SK-N-MC (cell line): ENCODE measurements at regions not wholly inside any gene's neighbourhood (a gene's known extent, or its start where the extent isn't known, plus 50 kb on each side); places are given as distances from the start of the nearest gene placed in this dataset.

ENCODE experiments used
- DNase-seq: peaks from one replicate; pipeline ENCODE4 v3.0.0-alpha.2; 2011; ENCODE audit warnings: low read depth, low spot score
- H3K27ac ChIP-seq: fragments of 200-600 bp; sonication (generic); 2 replicates; pipeline ENCODE4 v1.5.1; 2016; ENCODE audit warnings: mixed run types
- H3K36me3 ChIP-seq: fragments of 200-600 bp; sonication (generic); 2 replicates; pipeline ENCODE4 v1.6.1; 2017; ENCODE audit warnings: antibody characterized with exemption, low read length, mixed read lengths; ENCODE audit not compliant: insufficient read depth
- H3K4me3 ChIP-seq: fragments of 200-600 bp; sonication (generic); 2 replicates; pipeline ENCODE4 v1.5.1; 2016
- H3K9ac ChIP-seq: fragments of 200-600 bp; sonication (generic); 2 replicates; pipeline ENCODE4 v1.8.0; 2017; ENCODE audit warnings: mixed run types, mixed read lengths; ENCODE audit not compliant: insufficient read length
- H3K9me3 ChIP-seq: fragments of 200-600 bp; sonication (generic); 2 replicates; pipeline ENCODE4 v1.6.1; 2017; ENCODE audit warnings: low read depth, mild to moderate bottlenecking, antibody characterized with exemption, low read length, moderate library complexity, mixed read lengths
- EZH2 ChIP-seq: fragments of 200-600 bp; sonication (generic); IDR thresholded peaks from one replicate; pipeline ENCODE4 v1.6.1; 2017; ENCODE audit warnings: antibody characterized with exemption
- FOXP2 ChIP-seq: optimal IDR thresholded peaks from 2 replicates; pipeline ENCODE3; 2011; ENCODE audit warnings: mild to moderate bottlenecking, moderate library complexity; ENCODE audit not compliant: insufficient read depth; ENCODE audit errors: extremely low read length, control extremely low read depth
- POLR2AphosphoS5 ChIP-seq: IDR thresholded peaks from 2 replicates; pipeline ENCODE4 v1.6.1; 2012; ENCODE audit warnings: mild to moderate bottlenecking, low read depth, low read length, borderline replicate concordance

GRCh38 chr4:8783736-8784135 lies 87.9 kb downstream of the HMX1 start:
- Histone ChIP-seq H3K4me3 (no peak overlapping the region), H3K27ac (no peak overlapping the region), H3K9me3 (no peaks in the 10 kb centered on the region), H3K9ac (no peak overlapping the region), H3K36me3 (no peaks in the 10 kb centered on the region)
- no peak for DNase-seq
- TF ChIP-seq POLR2AphosphoS5 (no peak), EZH2 (no peak), FOXP2 (no peak)

GRCh38 chr4:8782135-8782534 lies 89.5 kb downstream of the HMX1 start:
- TF ChIP-seq EZH2: no peak
- TF ChIP-seq FOXP2: no peak
- no peak for TF ChIP-seq POLR2AphosphoS5
- DNase-seq: no peak
- no peaks in the 10 kb centered on the region for H3K36me3 ChIP-seq
- H3K9ac ChIP-seq: no peak overlapping the region
- H3K27ac ChIP-seq: no peak overlapping the region
- H3K9me3 ChIP-seq: no peaks in the 10 kb centered on the region
- no peak overlapping the region for H3K4me3 ChIP-seq

- H3K36me3 ChIP-seq: no peaks in the 10 kb centered on the region
- no peak overlapping the region for H3K4me3 ChIP-seq
- no peak overlapping the region for H3K9ac ChIP-seq
- no peak overlapping the region for H3K27ac ChIP-seq
- H3K9me3 ChIP-seq: no peaks in the 10 kb centered on the region
- TF ChIP-seq POLR2AphosphoS5 (no peak), FOXP2 (no peak), EZH2 (no peak)
- no peak for DNase-seq
Measured at GRCh38 chr4:8781641-8782040, 90.0 kb downstream of the HMX1 start.

- no peak for DNase-seq
- no peaks in the 10 kb centered on the region for H3K9me3 ChIP-seq
- no peak for TF ChIP-seq POLR2AphosphoS5
- no peak for TF ChIP-seq FOXP2
- TF ChIP-seq EZH2: no peak
- H3K27ac ChIP-seq: no peak overlapping the region
- no peak overlapping the region for H3K9ac ChIP-seq
- H3K4me3 ChIP-seq: no peak overlapping the region
- H3K36me3 ChIP-seq: no peaks in the 10 kb centered on the region
Measured at GRCh38 chr4:8780596-8781368, 90.9 kb downstream of the HMX1 start.

- Histone ChIP-seq H3K36me3 (no peaks in the 10 kb centered on the region), H3K27ac (no peak overlapping the region), H3K9ac (no peak overlapping the region), H3K9me3 (no peaks in the 10 kb centered on the region), H3K4me3 (no peak overlapping the region)
- no peak for TF ChIP-seq FOXP2
- no peak for TF ChIP-seq POLR2AphosphoS5
- TF ChIP-seq EZH2: no peak
- DNase-seq: no peak
Measured at GRCh38 chr4:8780086-8780485, 91.6 kb downstream of the HMX1 start.

- no peaks in the 10 kb centered on the region for H3K36me3 ChIP-seq
- no peaks in the 10 kb centered on the region for H3K9me3 ChIP-seq
- TF ChIP-seq FOXP2: no peak
- no peak for TF ChIP-seq EZH2
- no peak overlapping the region for H3K27ac ChIP-seq
- DNase-seq: no peak
- no peak overlapping the region for H3K4me3 ChIP-seq
- no peak overlapping the region for H3K9ac ChIP-seq
Measured at GRCh38 chr4:8779490-8779932, 92.1 kb downstream of the HMX1 start.

GRCh38 chr4:8778760-8779159 lies 92.9 kb downstream of the HMX1 start:
- no peaks in the 10 kb centered on the region for H3K9me3 ChIP-seq
- H3K36me3 ChIP-seq: no peaks in the 10 kb centered on the region
- no peak for DNase-seq
- H3K27ac ChIP-seq: no peak overlapping the region
- H3K9ac ChIP-seq: no peak overlapping the region
- no peak overlapping the region for H3K4me3 ChIP-seq
- TF ChIP-seq FOXP2 (no peak), EZH2 (no peak), POLR2AphosphoS5 (no peak)

GRCh38 chr4:8778291-8778690 lies 93.3 kb downstream of the HMX1 start:
- no peak overlapping the region for H3K27ac ChIP-seq
- TF ChIP-seq EZH2 (no peak), FOXP2 (no peak), POLR2AphosphoS5 (no peak)

GRCh38 chr4:8777320-8778196 lies 94.1 kb downstream of the HMX1 start:
- no peaks in the 10 kb centered on the region for H3K9me3 ChIP-seq
- DNase-seq: no peak
- no peaks in the 10 kb centered on the region for H3K36me3 ChIP-seq
- no peak overlapping the region for H3K27ac ChIP-seq
- H3K4me3 ChIP-seq: no peak overlapping the region
- H3K9ac ChIP-seq: no peak overlapping the region
- TF ChIP-seq POLR2AphosphoS5: no peak
- no peak for TF ChIP-seq EZH2
- no peak for TF ChIP-seq FOXP2

More at GRCh38 chr4:8778291-8778690, 93.3 kb downstream of the HMX1 start:
- H3K9ac ChIP-seq: no peak overlapping the region
- H3K4me3 ChIP-seq: no peak overlapping the region
- no peaks in the 10 kb centered on the region for H3K36me3 ChIP-seq
- H3K9me3 ChIP-seq: no peaks in the 10 kb centered on the region
- DNase-seq: no peak
